AG10803 (cell line): ENCODE measurements at regions not wholly inside any gene's neighbourhood (a gene's known extent, or its start where the extent isn't known, plus 50 kb on each side); places are given as distances from the start of the nearest gene placed in this dataset.

Experiments
- DNase-seq: peaks from one replicate; pipeline ENCODE4 v3.0.0; 2010; ENCODE audit warnings: low read depth
- H3K4me3 ChIP-seq: 2 replicates; pipeline ENCODE4 v1.5.1; 2011; ENCODE audit warnings: mild to moderate bottlenecking, low read length, control low read depth
- TF ChIP-seq, protein P1 (sequence below): conservative IDR thresholded peaks from 2 replicates; pipeline ENCODE4 v1.5.1; 2011; ENCODE audit warnings: mild to moderate bottlenecking, low read length, control low read depth, inconsistent platforms

DNA sequence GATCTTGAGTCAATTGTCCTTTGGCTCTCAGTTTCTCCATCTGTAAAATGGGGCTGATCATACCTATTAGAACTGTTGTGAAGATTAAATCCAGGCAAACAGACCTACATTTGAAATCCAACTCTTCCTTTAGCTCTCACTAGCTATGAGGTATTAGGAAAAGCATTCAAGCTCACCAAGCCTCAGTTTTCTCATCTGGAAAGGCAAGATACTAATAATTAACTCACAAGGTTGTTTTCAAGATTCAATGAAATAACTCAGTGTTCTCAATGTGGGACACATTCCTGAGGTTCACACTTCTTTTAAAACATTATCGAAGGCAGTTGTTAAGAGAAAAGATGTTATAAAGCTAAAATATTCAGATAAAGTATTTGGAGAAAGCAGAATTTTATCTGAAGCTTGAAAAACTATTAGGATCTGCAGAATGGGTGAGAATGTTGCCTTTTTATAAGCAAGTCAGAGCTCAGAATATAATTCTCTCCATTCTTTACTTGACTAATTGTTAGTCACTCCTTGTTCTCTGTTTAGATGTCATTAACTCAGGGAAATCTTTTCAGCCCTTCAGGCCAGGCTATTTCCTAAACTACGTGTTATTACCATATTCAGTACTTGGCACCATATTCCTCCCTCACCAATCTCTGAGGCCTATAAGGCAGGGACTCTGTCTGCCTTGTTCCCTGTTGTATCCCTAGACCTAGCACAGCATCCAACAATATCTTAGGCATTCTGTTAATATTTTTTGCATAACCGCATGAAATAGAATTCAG lies 72.0 kb upstream of the VAV3 start:
- TF ChIP-seq, protein P1, sequence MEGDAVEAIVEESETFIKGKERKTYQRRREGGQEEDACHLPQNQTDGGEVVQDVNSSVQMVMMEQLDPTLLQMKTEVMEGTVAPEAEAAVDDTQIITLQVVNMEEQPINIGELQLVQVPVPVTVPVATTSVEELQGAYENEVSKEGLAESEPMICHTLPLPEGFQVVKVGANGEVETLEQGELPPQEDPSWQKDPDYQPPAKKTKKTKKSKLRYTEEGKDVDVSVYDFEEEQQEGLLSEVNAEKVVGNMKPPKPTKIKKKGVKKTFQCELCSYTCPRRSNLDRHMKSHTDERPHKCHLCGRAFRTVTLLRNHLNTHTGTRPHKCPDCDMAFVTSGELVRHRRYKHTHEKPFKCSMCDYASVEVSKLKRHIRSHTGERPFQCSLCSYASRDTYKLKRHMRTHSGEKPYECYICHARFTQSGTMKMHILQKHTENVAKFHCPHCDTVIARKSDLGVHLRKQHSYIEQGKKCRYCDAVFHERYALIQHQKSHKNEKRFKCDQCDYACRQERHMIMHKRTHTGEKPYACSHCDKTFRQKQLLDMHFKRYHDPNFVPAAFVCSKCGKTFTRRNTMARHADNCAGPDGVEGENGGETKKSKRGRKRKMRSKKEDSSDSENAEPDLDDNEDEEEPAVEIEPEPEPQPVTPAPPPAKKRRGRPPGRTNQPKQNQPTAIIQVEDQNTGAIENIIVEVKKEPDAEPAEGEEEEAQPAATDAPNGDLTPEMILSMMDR, result no peak
- no peak overlapping the region for H3K4me3 ChIP-seq
- DNase-seq, result no peak

DNA sequence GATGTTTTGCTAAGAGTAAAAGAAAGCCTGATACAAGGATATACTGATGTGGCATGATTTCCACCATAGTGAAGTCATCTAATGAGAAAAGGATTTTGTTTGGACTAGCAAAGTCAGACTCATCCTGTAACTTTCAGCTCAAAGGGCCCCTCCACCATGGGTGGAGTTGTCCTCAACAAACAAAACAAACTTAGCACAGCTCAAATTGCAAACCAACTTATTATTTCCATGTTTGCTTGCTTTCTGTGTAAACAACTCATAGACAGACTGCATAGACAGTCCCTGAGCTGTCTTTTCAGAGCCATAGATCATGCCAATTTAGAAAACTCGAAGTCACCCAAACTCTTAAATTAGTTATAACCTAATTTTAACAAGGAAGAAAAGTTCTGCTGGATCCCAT lies 69.4 kb upstream of the VAV3 start:
- TF ChIP-seq, protein P1, result no peak
- H3K4me3 ChIP-seq, result no peak overlapping the region
- DNase-seq, result peak; percentile 10

DNA sequence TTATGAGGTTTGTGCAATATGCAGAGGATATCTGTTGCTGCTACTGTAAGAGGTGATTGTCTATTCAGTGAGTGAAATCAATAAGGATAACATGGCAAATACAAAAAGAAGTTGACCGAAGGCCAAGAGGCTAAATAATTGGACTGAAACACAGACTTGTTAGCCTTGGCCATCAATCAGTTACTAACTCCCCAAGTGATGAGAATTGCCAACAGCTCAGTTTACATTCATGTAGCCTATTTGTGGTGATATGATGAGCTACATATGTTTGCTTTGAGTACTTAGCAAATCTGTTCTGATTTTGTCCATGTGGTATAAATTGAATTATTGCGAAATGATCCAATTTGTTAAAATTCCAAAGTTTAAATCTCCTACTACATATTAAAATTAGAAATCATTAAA lies 68.6 kb upstream of the VAV3 start:
- no peak overlapping the region for H3K4me3 ChIP-seq
- DNase-seq, result peak; percentile 33
- TF ChIP-seq, protein P1, result no peak

DNA sequence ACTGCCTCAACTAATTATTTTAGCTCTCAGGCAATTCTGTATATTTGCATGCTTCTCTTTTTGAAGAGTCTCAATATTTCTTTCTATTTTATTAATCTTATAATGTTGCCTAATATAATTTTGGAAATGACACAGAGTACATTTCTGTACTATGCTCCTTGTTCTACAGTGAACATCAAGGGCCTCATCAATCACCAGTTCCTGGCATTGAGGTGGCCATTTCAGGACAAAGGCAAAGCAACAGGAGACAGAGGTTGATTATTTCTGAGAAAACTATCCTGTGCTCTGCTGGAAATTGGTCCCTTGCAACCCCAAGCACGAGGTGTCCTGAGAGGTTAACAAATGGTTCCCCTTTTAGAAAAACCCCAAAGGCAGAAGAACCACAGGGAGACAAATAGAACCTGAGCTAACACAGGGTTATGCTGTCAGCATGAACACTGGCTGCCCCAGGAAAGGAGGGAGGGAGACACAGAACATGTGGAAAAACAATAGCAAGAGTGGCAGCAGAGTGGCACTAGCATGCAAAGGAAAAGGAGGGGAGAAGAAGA lies 63.9 kb upstream of the VAV3 start:
- no peak overlapping the region for H3K4me3 ChIP-seq
- DNase-seq, result no peak

DNA sequence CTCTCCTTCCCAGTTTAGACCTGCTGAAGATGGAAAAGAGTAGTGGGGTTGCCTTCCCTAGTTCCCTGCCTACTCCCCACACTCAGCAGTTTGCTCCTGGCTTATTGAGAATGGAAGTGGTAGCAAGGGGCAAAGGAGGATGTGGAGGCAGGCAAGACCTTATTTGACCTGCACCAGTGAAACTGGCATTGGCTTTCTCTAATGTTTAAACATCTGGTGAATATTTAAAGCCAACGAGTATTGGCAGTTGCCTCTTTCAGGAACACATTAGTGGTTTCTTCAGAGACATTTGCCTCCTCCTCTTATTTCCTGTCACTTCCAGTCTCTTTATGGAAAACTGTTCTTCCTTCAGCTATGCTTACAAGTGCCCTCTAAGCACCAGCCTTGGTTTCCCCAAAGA lies 62.4 kb upstream of the VAV3 start:
- no peak overlapping the region for H3K4me3 ChIP-seq
- TF ChIP-seq, protein P1, result no peak
- peak; percentile 4 for DNase-seq

More for the DNA sequence above, 63.9 kb upstream of the VAV3 start:
- TF ChIP-seq, protein P1, result no peak

DNA sequence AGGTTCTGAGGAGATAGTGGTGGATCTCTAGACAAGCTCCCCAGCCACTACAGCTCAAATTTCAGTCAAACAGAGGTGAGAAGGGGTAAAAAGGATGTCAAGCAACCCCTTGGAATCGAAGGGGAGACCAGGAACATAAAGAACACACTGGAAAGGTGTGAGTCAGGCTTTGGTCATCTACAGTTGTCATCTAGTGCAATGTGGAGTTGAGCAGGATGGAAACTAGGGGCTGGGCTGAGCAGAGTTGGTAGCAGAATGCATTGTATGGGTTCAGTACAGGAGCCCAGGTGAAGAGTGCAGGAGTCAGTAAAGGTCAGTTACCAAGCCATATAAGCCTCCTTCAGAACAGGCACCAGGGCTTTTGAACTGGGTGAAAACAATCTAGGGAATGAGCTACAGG lies 52.7 kb upstream of the VAV3 start:
- no peak overlapping the region for H3K4me3 ChIP-seq
- no peak for DNase-seq
- TF ChIP-seq, protein P1, result no peak

DNA sequence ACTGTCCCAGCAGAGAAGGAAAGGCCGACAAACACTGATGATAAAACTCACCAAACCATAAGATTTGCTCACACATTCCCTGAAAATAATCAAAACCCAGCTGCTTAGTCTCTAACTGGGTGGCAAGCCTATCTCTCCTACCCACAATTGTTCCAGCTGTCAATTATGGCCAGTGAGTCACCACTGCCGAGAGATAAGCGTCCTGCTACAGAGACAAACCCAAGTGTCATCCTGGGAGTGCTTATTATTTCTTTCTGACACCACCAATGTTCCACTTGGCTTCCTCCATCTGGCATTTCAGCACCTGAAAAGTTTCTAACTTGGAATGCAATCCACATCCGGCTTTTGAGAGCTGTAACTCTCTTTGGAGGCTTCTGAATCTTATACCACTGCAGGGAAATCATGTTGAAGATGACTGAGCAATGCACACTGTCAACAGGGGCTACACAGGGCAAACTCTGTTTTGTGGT lies 51.5 kb upstream of the VAV3 start:
- peak; percentile 58 for DNase-seq
- TF ChIP-seq, protein P1, result no peak
- H3K4me3 ChIP-seq, result no peak overlapping the region
